G401.6 (cell line): ENCODE measurements at regions not wholly inside any gene's neighbourhood (a gene's known extent, or its start where the extent isn't known, plus 50 kb on each side); places are given as distances from the start of the nearest gene placed in this dataset.
"Not testable (repeated sequence)": the region's sequence is repeated elsewhere in the genome, so short reads cannot be mapped to it uniquely, and the experiment has no call there.

Source experiments
- FAIRE-seq: peaks from 2 replicates; lab custom pipeline; 2012; peaks lifted over from hg19 to GRCh38; lab: Jason Lieb, UNC

GRCh38 chr7:84941936-84942335 is 244.9 kb downstream of the SEMA3D start:
- no peak for FAIRE-seq

GRCh38 chr7:84941291-84941690 is 245.6 kb downstream of the SEMA3D start:
- FAIRE-seq, result no peak

DNA sequence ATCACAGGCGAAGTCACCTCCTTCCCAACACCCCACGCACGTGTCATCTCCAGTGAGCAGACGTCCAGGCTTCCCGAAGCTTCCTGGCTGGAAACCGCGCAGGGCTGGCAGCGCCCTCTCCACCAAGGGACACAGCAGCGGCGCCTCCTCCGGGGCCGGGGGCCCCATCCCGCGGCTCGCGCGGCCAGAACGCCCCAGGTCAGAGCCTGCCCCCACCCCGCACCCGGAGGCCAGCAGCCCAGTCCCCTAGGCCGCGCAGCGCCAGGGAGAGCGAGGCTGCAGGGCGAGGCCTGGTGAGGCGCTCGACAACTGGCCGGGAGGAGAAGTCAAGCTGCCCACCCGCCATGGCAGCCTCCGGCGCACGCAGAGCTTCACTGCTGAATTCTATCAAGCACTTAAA is 247.0 kb downstream of the SEMA3D start:
- FAIRE-seq, result no peak

DNA sequence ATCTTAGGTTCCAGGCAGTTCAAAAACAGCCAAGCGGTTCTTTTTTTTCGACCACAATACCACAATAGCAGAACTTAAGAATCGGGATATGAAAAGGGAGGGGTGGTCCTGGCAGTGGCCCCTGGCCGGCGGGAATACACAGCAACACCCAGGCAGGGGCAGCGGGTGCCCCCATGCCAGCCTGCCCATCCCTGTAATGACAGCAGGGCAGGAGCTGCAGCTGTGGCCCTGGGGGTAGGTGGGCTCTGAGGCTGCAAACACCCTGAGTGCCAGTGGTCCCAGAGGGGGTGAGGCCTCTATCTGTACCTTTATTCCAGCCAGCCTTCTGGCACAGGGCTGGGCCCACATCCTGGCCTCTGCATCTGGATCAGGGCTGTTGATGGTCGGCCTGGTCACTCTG is 247.4 kb downstream of the SEMA3D start:
- FAIRE-seq, result no peak

GRCh38 chr7:84924353-84924752 is 262.5 kb downstream of the SEMA3D start:
- FAIRE-seq, result peak; percentile 96

DNA sequence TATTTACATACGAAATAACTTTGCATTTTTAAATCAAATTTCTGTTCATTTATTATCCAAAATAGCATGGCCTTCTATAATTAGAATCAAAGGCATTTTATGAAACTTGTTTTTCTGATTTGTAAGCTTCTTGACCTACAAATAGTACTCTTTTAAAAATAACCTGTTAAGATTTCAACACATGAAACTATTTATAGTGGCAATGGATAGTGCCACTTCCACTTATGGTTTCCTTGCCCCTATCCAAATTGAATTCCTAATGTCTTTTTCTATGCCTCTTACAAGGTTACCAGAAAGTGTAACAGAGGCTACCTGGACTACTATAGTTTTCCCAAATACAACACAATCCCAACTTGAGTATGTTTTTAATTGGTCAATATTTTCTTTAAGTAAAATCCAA is 263.5 kb downstream of the SEMA3D start:
- no peak for FAIRE-seq

- FAIRE-seq, result no peak
Measured at GRCh38 chr7:84921154-84921553, 265.7 kb downstream of the SEMA3D start.

DNA sequence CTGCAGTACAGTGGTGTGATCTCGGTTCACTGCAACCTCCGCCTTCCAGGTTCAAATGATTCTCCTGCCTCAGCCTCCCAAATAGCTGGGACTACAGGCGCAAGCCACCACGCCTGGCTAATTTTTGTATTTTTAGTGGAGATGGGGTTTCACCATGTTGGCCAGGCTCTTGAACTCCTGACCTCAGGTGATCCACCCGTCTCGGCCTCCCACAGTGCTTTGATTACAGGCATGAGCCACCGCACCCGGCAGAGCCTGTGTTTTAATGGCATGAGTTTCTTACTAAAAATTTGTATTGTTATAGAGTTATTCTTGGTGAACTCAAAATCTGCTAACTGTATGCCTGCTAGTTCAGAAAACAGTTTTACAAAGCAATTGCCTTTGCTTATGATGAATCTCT is 269.9 kb downstream of the SEMA3D start:
- FAIRE-seq, result not testable (repeated sequence)

GRCh38 chr7:84916161-84916560 is 270.7 kb downstream of the SEMA3D start:
- FAIRE-seq, result peak; percentile 97

DNA sequence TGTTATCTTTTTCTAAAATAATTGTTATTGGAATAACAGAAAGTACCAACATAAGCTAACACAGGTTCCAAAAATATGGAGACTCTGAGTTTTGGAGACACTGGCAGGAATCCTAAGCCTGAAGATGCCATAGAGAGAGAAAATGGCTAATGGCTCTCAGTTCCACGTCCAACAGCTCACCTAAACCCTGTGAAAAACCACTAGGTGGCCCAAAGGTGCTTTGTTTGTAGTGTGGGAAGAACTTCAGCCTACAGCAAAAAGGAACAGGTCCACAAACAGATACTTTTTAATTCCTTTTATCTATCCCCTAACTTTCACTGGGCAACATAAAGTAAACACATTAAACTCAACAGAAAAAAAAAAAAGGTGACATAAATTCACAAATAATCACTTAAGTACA is 272.3 kb downstream of the SEMA3D start:
- no peak for FAIRE-seq

DNA sequence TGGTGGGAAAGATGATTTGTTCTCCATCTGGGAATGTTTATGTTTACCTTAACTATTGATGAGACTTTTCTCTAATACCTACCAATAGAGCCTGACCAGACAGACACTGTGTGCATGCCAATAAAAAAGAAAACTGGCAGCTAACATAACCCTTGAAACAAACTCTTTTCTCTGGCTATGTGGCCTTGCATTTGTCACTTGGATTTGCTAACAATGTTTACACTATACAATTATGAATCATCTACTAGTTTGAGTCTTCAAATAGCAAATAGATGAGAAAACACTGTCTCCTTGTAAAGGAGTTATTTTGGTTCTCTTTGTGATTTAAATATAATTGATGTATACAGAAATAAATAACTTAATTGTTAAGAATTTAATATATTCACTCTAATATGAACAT is 273.1 kb downstream of the SEMA3D start:
- FAIRE-seq, result no peak

DNA sequence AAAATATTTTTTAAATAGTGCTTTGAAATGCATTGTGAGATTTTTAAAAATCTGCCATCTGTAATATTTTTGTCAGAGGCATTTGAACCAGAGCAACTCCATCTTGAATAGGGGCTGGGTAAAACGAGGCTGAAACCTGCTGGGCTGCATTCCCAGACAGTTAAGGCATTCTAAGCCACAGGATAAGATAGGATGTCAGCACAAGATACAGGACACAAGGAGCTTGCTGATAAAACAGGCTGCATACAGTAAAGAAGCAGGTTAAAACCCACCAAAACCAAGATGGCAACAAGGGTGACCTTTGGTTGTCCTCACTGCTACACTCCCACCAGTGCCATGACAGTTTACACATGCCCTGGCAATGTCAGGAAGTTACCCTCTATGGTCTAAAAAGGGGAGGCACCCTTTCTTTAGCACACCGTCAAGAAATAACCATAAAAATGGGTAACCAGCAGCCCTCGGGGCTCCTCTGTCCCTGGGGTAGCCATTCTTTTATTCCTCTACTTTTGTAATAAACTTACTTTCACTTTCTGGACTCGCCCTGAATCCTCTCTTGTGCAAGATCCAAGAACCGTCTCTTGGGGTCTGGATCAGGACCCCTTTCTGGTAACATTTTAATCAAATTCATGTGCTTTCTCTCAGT is 273.7 kb downstream of the SEMA3D start:
- no peak for FAIRE-seq

GRCh38 chr7:84912537-84912936 is 274.3 kb downstream of the SEMA3D start:
- peak; percentile 84 for FAIRE-seq

DNA sequence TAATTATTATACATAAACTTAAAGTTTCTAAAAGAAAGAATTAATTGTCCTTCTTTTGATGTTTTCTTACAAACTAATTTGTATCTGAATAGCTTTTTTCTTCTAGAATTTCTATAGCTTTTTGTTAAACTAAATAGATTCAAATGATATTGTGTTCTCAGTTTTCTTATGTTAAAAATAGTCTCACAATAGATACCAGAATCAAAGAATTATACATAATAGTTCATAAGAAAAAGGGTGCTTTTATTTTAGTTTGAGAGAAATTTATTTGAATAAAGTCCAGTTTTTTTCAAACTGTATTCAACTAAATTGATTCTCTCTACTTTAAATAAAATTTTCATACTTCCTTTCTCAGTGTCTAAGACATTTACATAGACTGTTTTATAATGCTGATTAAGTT is 274.8 kb downstream of the SEMA3D start:
- FAIRE-seq, result peak; percentile 93

- FAIRE-seq, result no peak
Measured at GRCh38 chr7:84911077-84911476, 275.8 kb downstream of the SEMA3D start.

DNA sequence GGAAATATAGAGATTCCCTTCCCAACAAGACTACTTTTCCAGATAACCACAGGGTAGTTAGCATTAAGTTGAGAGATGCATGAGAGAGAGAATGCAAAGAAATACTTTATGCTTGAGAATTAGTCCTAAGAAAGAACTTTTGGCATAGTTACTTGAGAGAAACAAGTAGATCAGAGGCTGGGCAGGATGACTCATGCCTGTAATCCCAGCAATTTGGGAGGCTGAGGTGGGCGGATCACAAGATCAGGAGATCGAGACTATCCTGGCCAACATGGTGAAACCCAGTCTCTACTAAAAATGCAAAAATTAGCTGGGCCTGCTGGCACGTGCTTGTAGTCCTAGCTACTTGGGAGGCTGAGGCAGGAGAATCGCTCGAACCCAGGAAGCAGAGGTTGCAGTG is 276.5 kb downstream of the SEMA3D start:
- FAIRE-seq, result not testable (repeated sequence)

GRCh38 chr7:84908196-84908793 is 278.6 kb downstream of the SEMA3D start:
- FAIRE-seq, result no peak

DNA sequence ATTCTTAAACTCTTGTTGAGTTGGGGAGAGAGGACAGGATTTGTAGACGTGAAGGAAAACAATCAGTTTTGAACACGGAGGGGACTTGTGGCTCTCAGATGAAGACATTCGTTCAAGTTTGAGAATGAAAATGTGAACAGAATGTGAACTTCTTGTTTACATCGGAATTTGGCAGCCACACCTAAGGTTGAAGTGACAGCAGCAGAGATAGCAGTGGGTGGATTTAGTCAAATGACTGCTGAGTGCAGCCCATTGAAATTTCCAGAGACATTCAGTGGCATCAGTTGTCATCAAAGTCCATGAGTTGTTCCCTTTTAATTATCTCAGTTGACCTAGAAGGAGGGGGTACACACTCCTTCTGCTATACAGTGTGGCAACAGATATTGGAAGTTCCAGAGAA is 280.0 kb downstream of the SEMA3D start:
- FAIRE-seq, result no peak

- no peak for FAIRE-seq
Measured at GRCh38 chr7:84904561-84904960, 282.3 kb downstream of the SEMA3D start.

- no peak for FAIRE-seq
Measured at GRCh38 chr7:84901366-84901765, 285.5 kb downstream of the SEMA3D start.

DNA sequence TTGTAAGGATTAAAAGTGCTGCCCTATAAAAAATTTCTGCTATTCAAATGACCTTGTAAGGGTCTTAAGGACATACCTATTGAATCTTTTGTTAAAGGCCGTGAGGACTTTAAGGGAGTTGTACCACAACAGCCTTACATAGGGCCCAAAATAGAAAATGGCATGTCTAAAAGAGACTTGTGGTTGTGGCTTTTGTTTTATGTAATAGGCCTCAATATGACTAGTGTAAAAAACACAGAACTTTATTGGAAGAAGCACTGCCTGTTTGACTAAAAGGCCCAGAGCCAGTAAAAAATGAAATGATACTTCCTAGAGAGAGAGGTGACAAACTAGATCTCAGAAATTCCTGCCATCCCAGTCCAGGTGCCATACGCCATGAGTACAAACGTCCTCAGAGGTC is 286.6 kb downstream of the SEMA3D start:
- FAIRE-seq, result no peak

GRCh38 chr7:84895563-84895962 is 291.3 kb downstream of the SEMA3D start:
- FAIRE-seq, result no peak

GRCh38 chr7:84883570-84883969 is 303.3 kb downstream of the SEMA3D start:
- FAIRE-seq, result not testable (repeated sequence)

GRCh38 chr7:84880326-84880997 is 306.4 kb downstream of the SEMA3D start:
- FAIRE-seq, result not testable (repeated sequence)
